ENCODE measurements at regions not wholly inside any gene's neighbourhood (a gene's known extent, or its start where the extent isn't known, plus 50 kb on each side); places are given as distances from the start of the nearest gene placed in this dataset.

- TF ChIP-seq CTCF (IDR thresholded peaks at IDR 0.05) (no peak), POLR2A (IDR thresholded peaks at IDR 0.05) (no peak)
Observed at GRCh38 chr13:105597573-105597972, 937.9 kb downstream of the EFNB2 start.

Data from lower leg skin (tissue), 3 donors.